ENCODE measurements at regions not wholly inside any gene's neighbourhood (a gene's known extent, or its start where the extent isn't known, plus 50 kb on each side); places are given as distances from the start of the nearest gene placed in this dataset.
"Not testable (repeated sequence)": the region's sequence is repeated elsewhere in the genome, so short reads cannot be mapped to it uniquely, and the experiment has no call there.

- no peak for DNase-seq
Observed at GRCh38 chr17:73855720-73856333, 211.6 kb upstream of the SDK2 start.

GRCh38 chr17:73856556-73856955, 212.3 kb upstream of the SDK2 start:
- no peak for DNase-seq

GRCh38 chr17:73859439-73860008, 215.3 kb upstream of the SDK2 start:
- DNase-seq: not testable (repeated sequence)

GRCh38 chr17:73861543-73861942, 217.3 kb upstream of the SDK2 start:
- DNase-seq: no peak

GRCh38 chr17:73863761-73864535, 219.7 kb upstream of the SDK2 start:
- no peak for DNase-seq

GRCh38 chr17:73865831-73866230, 221.6 kb upstream of the SDK2 start:
- no peak for DNase-seq

- DNase-seq: no peak
Observed at GRCh38 chr17:73867056-73867455, 222.8 kb upstream of the SDK2 start.

- no peak for DNase-seq
Observed at GRCh38 chr17:73870068-73870467, 225.8 kb upstream of the SDK2 start.

- no peak for DNase-seq
Observed at GRCh38 chr17:73870473-73870872, 226.2 kb upstream of the SDK2 start.

GRCh38 chr17:73872816-73873215, 228.6 kb upstream of the SDK2 start:
- no peak for DNase-seq

GRCh38 chr17:73874008-73874720, 229.9 kb upstream of the SDK2 start:
- no peak for DNase-seq

- DNase-seq: no peak
Observed at GRCh38 chr17:73875346-73875745, 231.1 kb upstream of the SDK2 start.

- no peak for DNase-seq
Observed at GRCh38 chr17:73877962-73878361, 233.7 kb upstream of the SDK2 start.

GRCh38 chr17:73878923-73879322, 234.7 kb upstream of the SDK2 start:
- DNase-seq: no peak

- no peak for DNase-seq
Observed at GRCh38 chr17:73879987-73880386, 235.7 kb upstream of the SDK2 start.

- no peak for DNase-seq
Observed at GRCh38 chr17:73882590-73882989, 238.3 kb upstream of the SDK2 start.

GRCh38 chr17:73883175-73883574, 238.9 kb upstream of the SDK2 start:
- DNase-seq: no peak

GRCh38 chr17:73887739-73888138, 243.5 kb upstream of the SDK2 start:
- no peak for DNase-seq

GRCh38 chr17:73888862-73889261, 244.6 kb upstream of the SDK2 start:
- no peak for DNase-seq

- no peak for DNase-seq
Observed at GRCh38 chr17:73889439-73889838, 245.2 kb upstream of the SDK2 start.

GRCh38 chr17:73890831-73891405, 246.7 kb upstream of the SDK2 start:
- DNase-seq: no peak

- no peak for DNase-seq
Observed at GRCh38 chr17:73895157-73895556, 250.9 kb upstream of the SDK2 start.

GRCh38 chr17:73896966-73897365, 252.7 kb upstream of the SDK2 start:
- DNase-seq: no peak

Measured in AML-193 (cell line).